Activated CD8-positive, alpha-beta T cell treated with anti-CD3 and anti-CD28 coated beads, Interleukin-2, amount 10 ng/mL, durations not matched to agents 7 days and 5 days (primary cell): ENCODE measurements at regions not wholly inside any gene's neighbourhood (a gene's known extent, or its start where the extent isn't known, plus 50 kb on each side); places are given as distances from the start of the nearest gene placed in this dataset.
"Not testable (repeated sequence)": the region's sequence is repeated elsewhere in the genome, so short reads cannot be mapped to it uniquely, and the experiment has no call there.

Experiments used
- ATAC-seq: fragments of 150-1000 bp; cut with Tn5 transposase; one replicate; pipeline ENCODE4 v1.10.0; 2021; ENCODE audit warnings: moderate library complexity
- CTCF ChIA-PET: fragments of 350-600 bp; sonication (Branson Sonifier 250); formaldehyde crosslinking; loops from one replicate; lab custom pipeline; 2021; ENCODE audit warnings: antibody characterized with exemption; lab: Charles Lee
- POLR2A ChIA-PET: fragments of 350-600 bp; sonication (Branson Sonifier 250); formaldehyde crosslinking; loops from one replicate; lab custom pipeline; 2021; ENCODE audit warnings: antibody characterized with exemption; lab: Charles Lee
- DNase-seq: peaks from one replicate; pipeline ENCODE4 v3.0.0-alpha.2; 2020
- H3K27ac Mint-ChIP-seq: one replicate; pipeline ENCODE4 v1.8.0; 2021; ENCODE audit warnings: mild to moderate bottlenecking, mixed read lengths
- H3K27me3 Mint-ChIP-seq: one replicate; pipeline ENCODE4 v1.8.0; 2021; ENCODE audit warnings: low read depth, mixed read lengths
- H3K36me3 Mint-ChIP-seq: one replicate; pipeline ENCODE4 v1.8.0; 2021; ENCODE audit warnings: low read depth, mixed read lengths
- H3K4me1 Mint-ChIP-seq: one replicate; pipeline ENCODE4 v1.8.0; 2021; ENCODE audit warnings: low read depth, mixed read lengths
- H3K4me3 Mint-ChIP-seq: one replicate; pipeline ENCODE4 v1.8.0; 2021; ENCODE audit warnings: mild to moderate bottlenecking, mixed read lengths
- H3K9me3 Mint-ChIP-seq: one replicate; pipeline ENCODE4 v1.8.0; 2022; ENCODE audit warnings: mixed read lengths; ENCODE audit not compliant: insufficient read depth

- CTCF ChIA-PET, result interaction anchor here (0.6 kb wide), 1 partner anchor 134 kb away, joined by 3 read pairs; no protein-coding TSS in a partner anchor
- Mint-ChIP-seq H3K27me3 (no peaks in the 10 kb centered on the region), H3K36me3 (no peaks in the 10 kb centered on the region), H3K4me3 (no peak overlapping the region), H3K9me3 (no peaks in the 10 kb centered on the region), H3K4me1 (no peaks in the 10 kb centered on the region), H3K27ac (no peak overlapping the region)
- ATAC-seq (no peak), DNase-seq (no peak)
- POLR2A ChIA-PET, result no interaction called here
Observed at GRCh38 chr5:135739383-135739981, 95.0 kb upstream of the SLC25A48 start.

- CTCF ChIA-PET, result no interaction called here
Observed at GRCh38 chr5:135738564-135738875, 95.9 kb upstream of the SLC25A48 start.

GRCh38 chr5:135737701-135738563, 96.5 kb upstream of the SLC25A48 start:
- DNase-seq (no peak), ATAC-seq (no peak)
- H3K4me3 Mint-ChIP-seq, result no peak overlapping the region
- CTCF ChIA-PET, result no interaction called here
- H3K36me3 Mint-ChIP-seq, result no peaks in the 10 kb centered on the region
- no peak overlapping the region for H3K27ac Mint-ChIP-seq
- POLR2A ChIA-PET, result interaction anchor here (1.0 kb wide), 1 partner anchor 9 kb away, joined by 3 read pairs; no protein-coding TSS in a partner anchor
- no peaks in the 10 kb centered on the region for H3K27me3 Mint-ChIP-seq
- H3K4me1 Mint-ChIP-seq, result no peaks in the 10 kb centered on the region
- H3K9me3 Mint-ChIP-seq, result no peaks in the 10 kb centered on the region

More at GRCh38 chr5:135738564-135738875, 95.9 kb upstream of the SLC25A48 start:
- POLR2A ChIA-PET, result no interaction called here
- Mint-ChIP-seq H3K9me3 (no peaks in the 10 kb centered on the region), H3K27ac (no peak overlapping the region), H3K4me1 (no peaks in the 10 kb centered on the region), H3K36me3 (no peaks in the 10 kb centered on the region), H3K4me3 (no peak overlapping the region), H3K27me3 (no peaks in the 10 kb centered on the region)
- no peak for ATAC-seq
- no peak for DNase-seq

GRCh38 chr5:135736952-135737351, 97.5 kb upstream of the SLC25A48 start:
- H3K4me3 Mint-ChIP-seq, CTCF ChIA-PET, H3K27ac Mint-ChIP-seq, H3K36me3 Mint-ChIP-seq, H3K9me3 Mint-ChIP-seq, H3K27me3 Mint-ChIP-seq, H3K4me1 Mint-ChIP-seq, ATAC-seq, DNase-seq: not testable (repeated sequence)
- POLR2A ChIA-PET, result interaction anchor here (1.0 kb wide), 1 partner anchor 8 kb away, joined by 3 read pairs; no protein-coding TSS in a partner anchor

- ChIA-PET CTCF (no interaction called here), POLR2A (no interaction called here)
- H3K36me3 Mint-ChIP-seq, result no peaks in the 10 kb centered on the region
- no peaks in the 10 kb centered on the region for H3K4me1 Mint-ChIP-seq
- H3K4me3 Mint-ChIP-seq, result no peak overlapping the region
- H3K27me3 Mint-ChIP-seq, result no peaks in the 10 kb centered on the region
- H3K27ac Mint-ChIP-seq, result no peak overlapping the region
- H3K9me3 Mint-ChIP-seq, result no peaks in the 10 kb centered on the region
- no peak for ATAC-seq
- DNase-seq, result no peak
Observed at GRCh38 chr5:135735831-135736230, 98.6 kb upstream of the SLC25A48 start.

GRCh38 chr5:135734956-135735355, 99.5 kb upstream of the SLC25A48 start:
- H3K4me1 Mint-ChIP-seq, ATAC-seq: not testable (repeated sequence)

GRCh38 chr5:135731034-135731433, 103.4 kb upstream of the SLC25A48 start:
- CTCF ChIA-PET, H3K4me1 Mint-ChIP-seq, DNase-seq, H3K27ac Mint-ChIP-seq, ATAC-seq, POLR2A ChIA-PET, H3K27me3 Mint-ChIP-seq, H3K36me3 Mint-ChIP-seq, H3K4me3 Mint-ChIP-seq, H3K9me3 Mint-ChIP-seq: not testable (repeated sequence)

More at GRCh38 chr5:135734956-135735355, 99.5 kb upstream of the SLC25A48 start:
- H3K27me3 Mint-ChIP-seq, CTCF ChIA-PET, H3K9me3 Mint-ChIP-seq, DNase-seq, H3K4me3 Mint-ChIP-seq, H3K27ac Mint-ChIP-seq, H3K36me3 Mint-ChIP-seq, POLR2A ChIA-PET: not testable (repeated sequence)

- H3K4me1 Mint-ChIP-seq, DNase-seq, ATAC-seq, POLR2A ChIA-PET, H3K27me3 Mint-ChIP-seq, CTCF ChIA-PET, H3K9me3 Mint-ChIP-seq, H3K36me3 Mint-ChIP-seq, H3K4me3 Mint-ChIP-seq, H3K27ac Mint-ChIP-seq: not testable (repeated sequence)
Observed at GRCh38 chr5:135730161-135730560, 104.3 kb upstream of the SLC25A48 start.

- Mint-ChIP-seq H3K4me3 (no peak overlapping the region), H3K9me3 (no peaks in the 10 kb centered on the region), H3K4me1 (no peaks in the 10 kb centered on the region), H3K27ac (no peak overlapping the region), H3K36me3 (no peaks in the 10 kb centered on the region), H3K27me3 (peaks cover 7% of the 10 kb centered on the region)
- ATAC-seq (no peak), DNase-seq (no peak)
- ChIA-PET POLR2A (interaction anchor here (1.0 kb wide), 1 partner anchor 8 kb away, joined by 3 read pairs; no protein-coding TSS in a partner anchor), CTCF (interaction anchor here (1.0 to 1.2 kb wide), 2 partner anchors 164 to 169 kb away, joined by 3 read pairs; no protein-coding TSS in a partner anchor)
Observed at GRCh38 chr5:135729321-135729786, 105.1 kb upstream of the SLC25A48 start.

- no peaks in the 10 kb centered on the region for H3K4me1 Mint-ChIP-seq
- peaks cover 7% of the 10 kb centered on the region for H3K27me3 Mint-ChIP-seq
- DNase-seq (no peak), ATAC-seq (no peak)
- ChIA-PET CTCF (no interaction called here), POLR2A (no interaction called here)
- no peaks in the 10 kb centered on the region for H3K9me3 Mint-ChIP-seq
- no peaks in the 10 kb centered on the region for H3K36me3 Mint-ChIP-seq
- no peak overlapping the region for H3K27ac Mint-ChIP-seq
- no peak overlapping the region for H3K4me3 Mint-ChIP-seq
Observed at GRCh38 chr5:135724617-135725016, 109.8 kb upstream of the SLC25A48 start.

- no peak for ATAC-seq
- H3K4me1 Mint-ChIP-seq, result no peaks in the 10 kb centered on the region
- no peak overlapping the region for H3K27ac Mint-ChIP-seq
Observed at GRCh38 chr5:135723491-135723890, 111.0 kb upstream of the SLC25A48 start.

GRCh38 chr5:135721548-135722090, 112.8 kb upstream of the SLC25A48 start:
- Mint-ChIP-seq H3K27ac (no peak overlapping the region), H3K4me1 (no peaks in the 10 kb centered on the region), H3K27me3 (peaks cover 4% of the 10 kb centered on the region), H3K4me3 (no peak overlapping the region), H3K36me3 (no peaks in the 10 kb centered on the region), H3K9me3 (no peaks in the 10 kb centered on the region)
- POLR2A ChIA-PET, result no interaction called here
- CTCF ChIA-PET, result no interaction called here
- no peak for ATAC-seq
- DNase-seq, result no peak

More at GRCh38 chr5:135723491-135723890, 111.0 kb upstream of the SLC25A48 start:
- H3K27me3 Mint-ChIP-seq, result peaks cover 4% of the 10 kb centered on the region
- H3K4me3 Mint-ChIP-seq, result no peak overlapping the region
- H3K9me3 Mint-ChIP-seq, result no peaks in the 10 kb centered on the region
- no peak for DNase-seq
- H3K36me3 Mint-ChIP-seq, result no peaks in the 10 kb centered on the region
- CTCF ChIA-PET, result no interaction called here
- POLR2A ChIA-PET, result no interaction called here
